ENCODE measurements at regions not wholly inside any gene's neighbourhood (a gene's known extent, or its start where the extent isn't known, plus 50 kb on each side); places are given as distances from the start of the nearest gene placed in this dataset.

GRCh38 chr10:120022357-120022756 is 129.8 kb downstream of the SEC23IP start:
- no peak overlapping the region for H3K4me2 ChIP-seq
- CTCF ChIA-PET, result no interaction called here

DNA sequence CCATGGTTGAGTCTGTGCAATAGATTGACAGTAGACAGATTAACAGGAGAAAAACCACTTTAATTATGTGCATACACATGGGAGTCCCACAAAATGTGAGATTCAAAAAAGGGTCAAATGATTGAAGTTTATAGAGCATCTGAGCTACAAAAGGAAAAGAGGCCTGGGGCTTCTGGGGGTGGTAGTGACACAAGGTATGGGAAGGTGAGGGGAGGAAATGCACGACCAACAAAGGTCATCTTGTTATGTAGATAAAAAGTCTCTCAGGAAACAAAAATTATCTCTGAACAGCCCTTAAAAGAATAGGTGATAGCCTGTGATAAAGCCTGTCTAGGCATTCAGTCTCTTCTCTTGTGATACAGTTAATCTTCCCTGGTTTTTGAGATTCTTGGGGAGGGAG is 141.7 kb downstream of the SEC23IP start:
- ChIA-PET CTCF (no interaction called here), POLR2A (no interaction called here)
- ATAC-seq (no peak), DNase-seq (ENCODE audit: low read depth in 1 of 2, low spot score in 1 of 2) (no peak), FAIRE-seq (no peak)
- no peak overlapping the region for H3K27ac ChIP-seq
- TF ChIP-seq SREBF2 (IDR thresholded peaks at IDR 0.05) (no peak), CTCF (IDR thresholded peaks at IDR 0.05) (no peak), FOSL2 (IDR thresholded peaks at IDR 0.05) (no peak), FOSL2 (CRISPR knock-in tag; IDR thresholded peaks at IDR 0.05) (no peak), CHD2 (IDR thresholded peaks at IDR 0.05; ENCODE audit: low read length, partially characterized antibody) (no peak), ZC3H11A (IDR thresholded peaks at IDR 0.05) (no peak), ZFP36 (IDR thresholded peaks at IDR 0.05; ENCODE audit: borderline replicate concordance, partially characterized antibody) (no peak), EP300 (IDR thresholded peaks at IDR 0.05) (no peak)
- TF ChIP-seq, protein P1, sequence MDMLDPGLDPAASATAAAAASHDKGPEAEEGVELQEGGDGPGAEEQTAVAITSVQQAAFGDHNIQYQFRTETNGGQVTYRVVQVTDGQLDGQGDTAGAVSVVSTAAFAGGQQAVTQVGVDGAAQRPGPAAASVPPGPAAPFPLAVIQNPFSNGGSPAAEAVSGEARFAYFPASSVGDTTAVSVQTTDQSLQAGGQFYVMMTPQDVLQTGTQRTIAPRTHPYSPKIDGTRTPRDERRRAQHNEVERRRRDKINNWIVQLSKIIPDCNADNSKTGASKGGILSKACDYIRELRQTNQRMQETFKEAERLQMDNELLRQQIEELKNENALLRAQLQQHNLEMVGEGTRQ (IDR thresholded peaks at IDR 0.05), result no peak
- TF ChIP-seq, protein P2, sequence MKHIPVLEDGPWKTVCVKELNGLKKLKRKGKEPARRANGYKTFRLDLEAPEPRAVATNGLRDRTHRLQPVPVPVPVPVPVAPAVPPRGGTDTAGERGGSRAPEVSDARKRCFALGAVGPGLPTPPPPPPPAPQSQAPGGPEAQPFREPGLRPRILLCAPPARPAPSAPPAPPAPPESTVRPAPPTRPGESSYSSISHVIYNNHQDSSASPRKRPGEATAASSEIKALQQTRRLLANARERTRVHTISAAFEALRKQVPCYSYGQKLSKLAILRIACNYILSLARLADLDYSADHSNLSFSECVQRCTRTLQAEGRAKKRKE (CRISPR knock-in tag; IDR thresholded peaks at IDR 0.05; ENCODE audit: low read depth), result no peak
- no peaks in the 10 kb centered on the region for H3K9me3 ChIP-seq
- H3K4me3 ChIP-seq, result no peak overlapping the region
- 3% methylated on average over 1 of the region's 1 CpG for WGBS (ENCODE audit: missing lambda C conversion rate)
- H3K4me1 ChIP-seq, result no peaks in the 10 kb centered on the region
- no peak overlapping the region for H3K4me2 ChIP-seq

More at GRCh38 chr10:120022357-120022756, 129.8 kb downstream of the SEC23IP start:
- no peaks in the 10 kb centered on the region for H3K9me3 ChIP-seq
- TF ChIP-seq, protein P3, sequence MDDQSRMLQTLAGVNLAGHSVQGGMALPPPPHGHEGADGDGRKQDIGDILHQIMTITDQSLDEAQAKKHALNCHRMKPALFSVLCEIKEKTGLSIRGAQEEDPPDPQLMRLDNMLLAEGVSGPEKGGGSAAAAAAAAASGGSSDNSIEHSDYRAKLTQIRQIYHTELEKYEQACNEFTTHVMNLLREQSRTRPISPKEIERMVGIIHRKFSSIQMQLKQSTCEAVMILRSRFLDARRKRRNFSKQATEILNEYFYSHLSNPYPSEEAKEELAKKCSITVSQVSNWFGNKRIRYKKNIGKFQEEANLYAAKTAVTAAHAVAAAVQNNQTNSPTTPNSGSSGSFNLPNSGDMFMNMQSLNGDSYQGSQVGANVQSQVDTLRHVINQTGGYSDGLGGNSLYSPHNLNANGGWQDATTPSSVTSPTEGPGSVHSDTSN (IDR thresholded peaks at IDR 0.05), result no peak
- TF ChIP-seq EHF (CRISPR knock-in tag; IDR thresholded peaks at IDR 0.05) (no peak), HOXA7 (CRISPR knock-in tag; IDR thresholded peaks at IDR 0.05) (no peak)
- 9% methylated on average over 7 of the region's 7 CpGs for WGBS (ENCODE audit: missing lambda C conversion rate)
- ATAC-seq, result no peak
- DNase-seq (ENCODE audit: low read depth in 1 of 2, low spot score in 1 of 2), result no peak
- no peak for FAIRE-seq
- no peak overlapping the region for H3K27ac ChIP-seq
- POLR2A ChIA-PET, result no interaction called here
- no peaks in the 10 kb centered on the region for H3K4me1 ChIP-seq
- H3K4me3 ChIP-seq, result no peak overlapping the region

DNA sequence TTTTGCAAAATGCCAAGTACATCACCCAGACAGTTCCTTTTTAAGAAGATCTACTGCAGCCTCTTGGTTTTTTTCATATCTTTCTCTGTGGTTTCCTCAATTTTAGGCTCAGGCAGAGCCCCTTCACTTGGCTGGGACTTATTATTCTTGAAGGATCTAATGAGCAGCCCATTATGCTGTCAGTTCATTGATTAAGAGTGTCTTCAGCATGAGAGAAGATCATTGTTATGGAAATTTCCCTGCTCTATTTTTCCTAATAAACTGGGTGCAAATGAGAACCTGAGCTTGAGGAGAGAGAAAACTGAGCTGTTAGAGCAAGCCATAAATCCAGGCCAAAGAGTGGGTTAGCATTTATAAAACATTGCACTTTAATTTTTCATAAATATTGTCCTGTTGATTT is 146.5 kb downstream of the SEC23IP start:
- DNase-seq (ENCODE audit: low read depth in 1 of 2, low spot score in 1 of 2) (no peak), FAIRE-seq (no peak), ATAC-seq (no peak)
- Histone ChIP-seq H3K9me3 (no peaks in the 10 kb centered on the region), H3K4me3 (no peak overlapping the region), H3K4me2 (no peak overlapping the region), H3K4me1 (no peaks in the 10 kb centered on the region), H3K27ac (no peak overlapping the region)
- ChIA-PET CTCF (no interaction called here), POLR2A (no interaction called here)
- TF ChIP-seq NR3C1 (IDR thresholded peaks at IDR 0.05) (no peak), HOXB13 (CRISPR knock-in tag; IDR thresholded peaks at IDR 0.05; ENCODE audit: low read depth) (no peak)

DNA sequence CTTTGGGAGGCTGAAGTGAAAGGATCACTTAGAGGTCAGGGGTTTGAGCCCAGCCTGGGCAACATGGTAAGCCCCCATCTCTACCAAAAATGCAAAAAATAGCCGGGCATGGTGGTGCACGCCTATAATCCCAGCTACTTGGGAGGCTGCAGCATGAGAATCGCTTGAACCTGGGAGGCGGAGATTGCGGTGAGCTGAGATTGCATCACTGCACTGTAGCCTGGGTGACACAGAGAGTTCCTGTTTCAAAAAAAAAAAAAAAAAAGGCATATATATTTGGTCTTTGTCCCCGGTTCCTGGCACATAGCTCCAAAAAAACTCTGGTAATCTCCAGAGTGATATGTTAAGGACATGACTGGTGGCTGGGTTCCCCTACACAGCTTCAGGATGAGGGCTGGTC is 147.3 kb downstream of the SEC23IP start:
- DNase-seq (ENCODE audit: low read depth in 1 of 2, low spot score in 1 of 2) (no peak), ATAC-seq (no peak), FAIRE-seq (no peak)
- no peaks in the 10 kb centered on the region for H3K9me3 ChIP-seq
- H3K4me3 ChIP-seq, result no peak overlapping the region
- CTCF ChIA-PET, result no interaction called here
- H3K27ac ChIP-seq, result no peak overlapping the region
- H3K4me2 ChIP-seq, result no peak overlapping the region
- WGBS (ENCODE audit: missing lambda C conversion rate), result 52% methylated on average over 5 of the region's 6 CpGs
- POLR2A ChIA-PET, result no interaction called here
- H3K4me1 ChIP-seq, result no peaks in the 10 kb centered on the region
- TF ChIP-seq CTCF (IDR thresholded peaks at IDR 0.05) (no peak), RFX5 (IDR thresholded peaks at IDR 0.05) (no peak), NFE2L2 (conservative IDR thresholded peaks at IDR 0.05; ENCODE audit: low read length) (no peak), HOXA7 (CRISPR knock-in tag; IDR thresholded peaks at IDR 0.05) (no peak), HOXB13 (CRISPR knock-in tag; IDR thresholded peaks at IDR 0.05; ENCODE audit: low read depth) (no peak), EP300 (IDR thresholded peaks at IDR 0.05) (no peak), CEBPB (IDR thresholded peaks at IDR 0.05) (no peak), CHD4 (IDR thresholded peaks at IDR 0.05; ENCODE audit: borderline replicate concordance) (no peak), REST (IDR thresholded peaks at IDR 0.05) (no peak)
